HEK293T (cell line): ENCODE measurements at regions not wholly inside any gene's neighbourhood (a gene's known extent, or its start where the extent isn't known, plus 50 kb on each side); places are given as distances from the start of the nearest gene placed in this dataset.

ENCODE experiments used
- CTCF ChIA-PET: fragments of 350-600 bp; formaldehyde crosslinking; extraction: SDS; loops from one replicate; lab custom pipeline; 2021; ENCODE audit warnings: antibody characterized with exemption, inconsistent platforms; lab: Yijun Ruan, JAX
- POLR2A ChIA-PET: fragments of 350-600 bp; formaldehyde crosslinking; extraction: SDS; loops from one replicate; lab custom pipeline; 2020; ENCODE audit warnings: antibody characterized with exemption, inconsistent platforms; lab: Yijun Ruan, JAX
- DNase-seq: peaks from one replicate; pipeline ENCODE4 v3.0.0; 2012; ENCODE audit warnings: mixed read lengths; ENCODE audit errors: extremely low spot score
- ARNT ChIP-seq: fragments of 450-650 bp; IDR thresholded peaks from 2 replicates; pipeline ENCODE4 v1.6.1; 2017; ENCODE audit warnings: mild to moderate bottlenecking
- BHLHE40 ChIP-seq: fragments of 450-650 bp; IDR thresholded peaks from 2 replicates; pipeline ENCODE4 v1.6.1; 2016; ENCODE audit warnings: mild to moderate bottlenecking, moderate library complexity, borderline replicate concordance
- CTBP1 ChIP-seq: fragments of 450-650 bp; IDR thresholded peaks from 2 replicates; pipeline ENCODE4 v1.6.1; 2016; ENCODE audit warnings: borderline replicate concordance
- ELF4 ChIP-seq: fragments of 450-650 bp; IDR thresholded peaks from 2 replicates; pipeline ENCODE4 v1.6.1; 2017; ENCODE audit warnings: antibody characterized with exemption
- FOXA1 ChIP-seq: fragments of 450-650 bp; IDR thresholded peaks from 2 replicates; pipeline ENCODE4 v1.6.1; 2016; ENCODE audit warnings: mild to moderate bottlenecking
- FOXK2 ChIP-seq: fragments of 450-650 bp; IDR thresholded peaks from 2 replicates; pipeline ENCODE4 v1.6.1; 2016; ENCODE audit warnings: mild to moderate bottlenecking
- FOXM1 ChIP-seq: fragments of 450-650 bp; IDR thresholded peaks from 2 replicates; pipeline ENCODE4 v1.6.1; 2017; ENCODE audit warnings: mild to moderate bottlenecking, borderline replicate concordance
- HDGF ChIP-seq: fragments of 450-650 bp; IDR thresholded peaks from 2 replicates; pipeline ENCODE4 v1.6.1; 2017; ENCODE audit warnings: antibody characterized with exemption, borderline replicate concordance
- L3MBTL2 ChIP-seq: fragments of 450-650 bp; conservative IDR thresholded peaks from 2 replicates; pipeline ENCODE4 v1.6.1; 2016; ENCODE audit warnings: mild to moderate bottlenecking
- LEF1 ChIP-seq: fragments of 450-650 bp; IDR thresholded peaks from 2 replicates; pipeline ENCODE4 v1.6.1; 2017; ENCODE audit warnings: mild to moderate bottlenecking, borderline replicate concordance
- NFRKB ChIP-seq: fragments of 450-650 bp; IDR thresholded peaks from 2 replicates; pipeline ENCODE4 v1.6.1; 2016; ENCODE audit warnings: mild to moderate bottlenecking, moderate library complexity
- PKNOX1 ChIP-seq: fragments of 450-650 bp; IDR thresholded peaks from 2 replicates; pipeline ENCODE4 v1.6.1; 2016
- SP1 ChIP-seq: fragments of 450-650 bp; IDR thresholded peaks from 2 replicates; pipeline ENCODE4 v1.6.1; 2017
- SUZ12 ChIP-seq: fragments of 450-650 bp; IDR thresholded peaks from 2 replicates; pipeline ENCODE4 v1.6.1; 2016; ENCODE audit warnings: mild to moderate bottlenecking
- TARDBP ChIP-seq: fragments of 450-650 bp; IDR thresholded peaks from 2 replicates; pipeline ENCODE4 v1.6.1; 2016
- ZNF384 ChIP-seq: fragments of 450-650 bp; IDR thresholded peaks from 2 replicates; pipeline ENCODE4 v1.6.1; 2016

GRCh38 chr1:199767700-199768099 lies 259.8 kb upstream of the NR5A2 start:
- no peak for TF ChIP-seq PKNOX1
- TF ChIP-seq SP1 = no peak
- no peak for TF ChIP-seq HDGF
- TF ChIP-seq BHLHE40 = no peak
- no peak for TF ChIP-seq CTBP1
- no peak for TF ChIP-seq NFRKB
- no peak for TF ChIP-seq FOXM1
- no peak for TF ChIP-seq ARNT
- POLR2A ChIA-PET = no interaction called here
- CTCF ChIA-PET = no interaction called here
- DNase-seq = no peak

- DNase-seq = no peak
- TF ChIP-seq PKNOX1 (no peak), SUZ12 (no peak), HDGF (no peak), LEF1 (no peak), FOXM1 (no peak), NFRKB (no peak), SP1 (no peak)
- CTCF ChIA-PET = no interaction called here
- POLR2A ChIA-PET = no interaction called here
These were observed 252.9 kb upstream of the NR5A2 start for GRCh38 chr1:199774433-199775089.

GRCh38 chr1:199776768-199777497 lies 250.6 kb upstream of the NR5A2 start:
- no peak for DNase-seq
- POLR2A ChIA-PET = interaction anchor here (0.5 kb wide), 1 partner anchor 42 kb away, joined by 3 read pairs; no protein-coding TSS in a partner anchor
- TF ChIP-seq NFRKB (no peak), SP1 (no peak), LEF1 (no peak), SUZ12 (no peak), L3MBTL2 (no peak), PKNOX1 (no peak), BHLHE40 (no peak), TARDBP (no peak), FOXA1 (no peak)
- CTCF ChIA-PET = no interaction called here

GRCh38 chr1:199778324-199778955 lies 249.1 kb upstream of the NR5A2 start:
- ChIA-PET POLR2A (no interaction called here), CTCF (no interaction called here)
- TF ChIP-seq PKNOX1 (peak; percentile 84), CTBP1 (peak; percentile 89), ELF4 (no peak), TARDBP (no peak), ZNF384 (peak; percentile 96), FOXA1 (peak; percentile 92)
- DNase-seq = peak; percentile 78

- CTCF ChIA-PET = no interaction called here
These were observed 247.4 kb upstream of the NR5A2 start for GRCh38 chr1:199780091-199780490.

More at GRCh38 chr1:199780091-199780490, 247.4 kb upstream of the NR5A2 start:
- DNase-seq = no peak
- TF ChIP-seq ELF4 = no peak
- no peak for TF ChIP-seq ARNT
- TF ChIP-seq PKNOX1 = no peak
- no peak for TF ChIP-seq CTBP1
- no peak for TF ChIP-seq HDGF
- no peak for TF ChIP-seq LEF1
- no peak for TF ChIP-seq SP1
- no peak for TF ChIP-seq SUZ12
- no peak for TF ChIP-seq FOXA1
- no peak for TF ChIP-seq ZNF384
- no peak for TF ChIP-seq TARDBP
- TF ChIP-seq L3MBTL2 = no peak
- TF ChIP-seq NFRKB = no peak
- no peak for TF ChIP-seq FOXK2
- no peak for TF ChIP-seq BHLHE40
- TF ChIP-seq FOXM1 = no peak
- POLR2A ChIA-PET = no interaction called here
